GM18870 (cell line): ENCODE measurements at regions not wholly inside any gene's neighbourhood (a gene's known extent, or its start where the extent isn't known, plus 50 kb on each side); places are given as distances from the start of the nearest gene placed in this dataset.

Experiments used
- ATAC-seq: cut with Tn5 transposase; IDR thresholded peaks from one replicate; pipeline ENCODE4 v1.9.1; 2021; ENCODE audit warnings: moderate library complexity; ENCODE audit not compliant: unreplicated experiment

DNA sequence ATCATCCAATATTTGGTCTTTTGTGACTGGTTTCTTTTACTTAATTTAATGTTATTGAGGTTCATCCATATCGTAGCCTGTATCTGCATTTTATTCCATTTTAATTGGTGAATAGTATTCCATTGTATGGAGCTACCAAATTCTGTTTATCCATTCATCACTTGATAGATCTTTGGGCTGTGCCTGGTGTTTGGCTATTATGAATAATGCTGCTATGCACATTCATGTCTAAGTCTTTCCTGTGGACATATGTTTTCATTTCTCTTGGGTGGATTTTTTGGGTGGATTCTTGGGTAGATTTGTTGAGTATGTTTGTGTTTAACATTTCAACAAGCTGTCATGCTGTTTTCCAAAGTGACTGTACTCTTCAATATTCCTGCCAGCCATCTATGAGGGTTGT, 52.5 kb upstream of the NEDD4L start:
- ATAC-seq: no peak

DNA sequence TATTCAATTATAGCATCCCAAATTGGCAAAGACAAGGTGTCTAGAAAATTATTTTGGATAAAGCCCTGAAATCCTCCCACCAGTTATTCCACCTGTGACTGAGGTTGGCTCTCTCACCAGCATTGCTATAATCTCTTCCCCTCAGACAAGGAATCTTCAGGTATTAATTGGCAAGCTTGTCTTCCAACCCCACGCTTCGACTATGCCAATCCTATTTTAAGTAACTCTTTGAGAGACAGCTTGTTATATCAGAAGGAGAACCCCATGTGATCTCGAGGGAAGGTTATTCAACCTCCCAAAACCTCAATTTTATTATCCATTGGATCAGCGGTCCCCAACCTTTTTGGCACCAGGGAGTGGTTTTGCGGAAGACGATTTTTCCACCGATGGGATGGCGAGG, 54.5 kb upstream of the NEDD4L start:
- no peak for ATAC-seq

GRCh38 chr18:57984490-57985115, 59.4 kb upstream of the NEDD4L start:
- no peak for ATAC-seq

DNA sequence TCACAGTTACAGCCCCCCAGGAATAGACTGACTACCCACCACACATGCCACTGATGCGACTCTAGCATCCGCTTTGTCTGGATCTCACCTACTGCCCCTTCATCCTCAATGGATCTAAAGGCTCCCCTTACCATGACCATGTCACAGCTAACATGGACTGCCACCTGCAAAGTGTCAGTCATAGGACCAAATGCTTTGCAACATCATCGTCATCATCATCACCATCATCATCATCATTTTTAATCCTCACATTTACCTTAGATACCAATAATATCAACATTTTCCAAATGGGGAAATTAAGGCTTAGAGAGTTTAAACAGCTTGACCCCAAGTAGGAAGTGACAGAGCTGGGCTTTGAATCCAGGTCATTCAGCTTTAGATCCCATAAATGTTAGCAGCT, 60.1 kb upstream of the NEDD4L start:
- no peak for ATAC-seq

DNA sequence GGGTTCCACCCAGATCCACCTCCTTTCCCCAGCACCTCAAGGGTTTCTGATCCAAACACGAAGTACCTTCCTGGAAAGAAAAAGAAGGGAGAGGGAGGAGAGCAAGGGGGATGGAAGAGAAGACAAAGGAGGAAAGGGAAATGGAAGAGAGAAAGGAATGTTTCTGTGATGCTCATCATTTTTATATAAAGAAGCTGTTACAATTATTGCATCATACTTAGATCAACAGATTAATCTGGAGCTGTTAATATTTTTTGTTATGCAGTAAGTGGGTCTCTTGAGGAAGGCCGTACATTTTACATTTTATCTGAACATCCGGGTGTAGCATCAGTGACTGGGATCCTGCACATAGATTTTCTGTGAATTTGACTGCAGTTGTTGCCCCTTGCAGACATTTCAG, 60.6 kb upstream of the NEDD4L start:
- ATAC-seq: no peak

DNA sequence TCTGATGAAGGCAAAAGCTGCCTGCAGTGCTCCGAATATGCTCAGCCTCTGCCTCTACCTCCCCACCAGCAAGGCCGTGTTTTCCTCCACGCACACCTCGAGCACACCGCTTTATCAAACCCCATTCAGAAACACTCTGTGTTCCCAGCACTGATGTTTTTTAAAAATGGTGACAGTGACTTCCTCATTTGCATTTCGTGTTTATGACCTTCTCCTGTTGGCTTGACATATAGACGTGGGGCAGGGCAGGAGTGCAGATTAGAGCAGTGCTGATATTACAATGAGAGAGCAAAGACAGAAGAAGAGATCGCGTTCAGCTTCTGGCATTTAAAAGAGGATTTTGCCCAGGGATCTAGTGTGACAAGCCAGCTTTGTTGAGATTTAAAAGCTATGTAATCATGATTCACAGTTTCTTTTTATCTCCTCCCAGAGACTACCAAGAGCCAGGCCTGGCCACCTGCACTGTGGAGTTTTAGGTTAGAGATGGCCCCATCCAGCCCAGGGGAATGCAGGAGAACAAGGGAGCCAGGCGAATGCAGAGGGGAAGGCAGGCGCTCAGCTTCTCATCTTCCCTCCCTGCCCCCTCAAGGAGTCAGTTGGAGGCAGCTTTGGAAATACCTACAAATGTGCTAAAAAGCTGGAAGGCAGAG, 61.5 kb upstream of the NEDD4L start:
- ATAC-seq: no peak

DNA sequence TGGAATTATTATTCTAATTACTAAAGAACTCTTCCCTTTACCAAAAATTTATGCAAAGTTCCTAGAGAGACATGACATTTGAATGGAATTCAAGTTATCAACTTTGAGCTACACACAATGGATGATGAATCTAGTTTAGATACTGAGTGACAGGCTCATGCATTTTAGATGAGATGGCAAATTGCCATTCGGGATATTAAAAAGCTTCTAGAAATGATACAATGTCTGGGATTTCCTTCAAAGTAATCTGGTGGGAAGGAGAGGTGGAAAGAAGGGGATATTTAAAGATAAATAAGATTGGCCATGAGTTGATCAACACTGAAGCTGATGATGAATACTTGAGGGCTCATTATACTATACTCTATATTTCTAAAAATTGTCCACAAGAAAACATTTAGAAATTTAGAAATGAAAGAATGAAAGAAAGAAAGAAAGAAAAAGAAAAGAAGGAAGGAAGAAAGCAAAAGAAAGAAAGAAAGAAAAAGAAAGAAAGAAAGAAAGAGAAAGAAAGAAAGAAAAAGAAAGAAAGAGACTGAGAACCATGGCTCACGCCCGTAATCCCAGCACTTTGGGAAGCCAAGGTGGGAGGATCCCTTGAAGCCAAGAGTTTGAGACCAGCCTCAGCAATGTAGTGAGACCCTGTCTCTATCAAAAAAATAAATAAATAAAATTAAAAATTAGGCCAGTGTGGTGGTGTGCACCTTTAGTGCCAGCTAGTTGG, 62.6 kb upstream of the NEDD4L start:
- no peak for ATAC-seq

DNA sequence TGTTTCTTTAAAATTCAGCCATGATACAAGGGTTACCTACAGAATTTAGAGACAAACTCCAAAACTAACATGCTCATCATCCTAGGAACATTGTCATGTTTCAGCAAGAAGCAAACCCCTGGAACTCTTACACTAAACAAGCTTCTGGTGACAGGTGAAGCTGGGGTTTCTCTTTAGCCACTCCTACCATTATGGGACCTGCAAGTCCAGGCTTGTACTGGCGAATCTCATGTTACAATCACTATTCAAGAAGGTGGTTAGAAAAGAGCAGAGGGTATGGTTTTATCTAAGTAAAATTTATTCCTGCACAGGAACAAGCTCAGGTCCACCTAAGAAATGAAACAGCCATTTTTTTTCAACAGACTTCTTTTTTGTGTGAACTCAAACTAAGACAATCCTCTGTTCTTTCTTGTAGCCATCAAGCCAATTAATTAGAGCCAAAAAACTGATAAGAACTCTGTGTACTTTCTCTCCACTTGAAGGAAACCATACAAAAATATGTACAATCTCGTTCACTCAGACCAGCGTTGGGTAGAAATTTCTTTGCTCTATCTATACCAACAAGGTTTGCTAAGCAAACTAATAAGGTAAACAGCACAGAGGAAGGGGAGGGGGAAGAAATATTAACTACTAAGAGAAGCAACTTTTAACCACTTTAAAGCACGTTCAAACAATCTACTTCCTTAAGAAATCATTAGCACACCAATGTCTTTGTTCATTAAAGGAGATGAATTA, 63.3 kb upstream of the NEDD4L start:
- ATAC-seq: no peak

- ATAC-seq: no peak
Measured at GRCh38 chr18:57976230-57976773, 67.7 kb upstream of the NEDD4L start.

- ATAC-seq: no peak
Measured at GRCh38 chr18:57975805-57976204, 68.2 kb upstream of the NEDD4L start.

DNA sequence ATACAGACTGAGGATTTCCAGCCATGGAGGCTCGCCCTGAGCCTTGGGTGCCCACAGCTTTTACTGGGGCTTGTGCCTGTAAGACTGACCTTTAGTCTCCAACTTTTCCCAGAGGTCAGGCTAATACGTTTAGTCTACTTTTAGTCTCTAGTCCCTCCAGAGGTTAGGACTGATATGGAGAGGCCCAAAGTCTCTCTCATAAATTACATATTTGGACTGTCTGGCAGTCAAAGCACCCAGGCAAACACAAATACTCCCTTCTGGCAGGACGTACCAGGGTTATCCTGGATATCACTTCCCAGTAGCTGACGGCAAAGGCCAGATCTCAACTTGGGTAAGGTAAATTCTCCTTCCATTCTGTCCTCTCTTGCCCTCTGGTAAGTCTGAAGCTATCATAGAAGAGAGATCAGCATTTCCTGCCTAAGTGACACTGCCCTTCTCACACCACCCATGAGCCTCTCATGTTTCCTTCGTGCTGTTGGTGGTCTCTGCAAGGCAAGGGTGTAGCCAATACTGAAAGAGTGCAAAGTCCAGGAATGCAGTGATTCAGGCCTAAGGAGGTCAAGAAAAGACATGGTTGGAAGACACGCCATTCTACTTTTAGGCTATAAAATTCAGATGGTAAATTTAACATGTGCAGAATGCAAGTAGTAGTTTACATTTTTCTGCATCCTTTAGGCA, 69.3 kb upstream of the NEDD4L start:
- no peak for ATAC-seq

DNA sequence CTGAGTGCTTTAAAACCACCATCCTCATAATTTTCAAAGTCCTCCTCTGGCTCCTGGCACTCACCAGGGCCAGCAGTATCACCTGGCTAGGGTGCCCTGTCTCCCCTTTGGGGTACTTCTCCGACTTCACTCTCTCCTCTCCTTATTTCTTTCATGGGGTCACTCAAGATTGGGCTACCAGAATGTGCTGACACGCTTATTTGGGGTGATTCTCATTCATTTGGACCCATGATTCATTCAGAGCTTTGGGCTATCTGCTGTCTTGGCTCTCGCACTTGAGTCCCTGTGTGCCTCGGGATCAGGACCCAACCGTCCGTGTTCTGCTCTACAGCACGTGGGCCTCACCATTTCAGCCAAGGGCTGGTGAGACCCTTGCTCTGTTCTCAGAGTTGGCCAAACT, 70.1 kb upstream of the NEDD4L start:
- ATAC-seq: no peak

GRCh38 chr18:57970356-57971095, 73.5 kb upstream of the NEDD4L start:
- no peak for ATAC-seq

- ATAC-seq: no peak
Measured at GRCh38 chr18:57969824-57970223, 74.2 kb upstream of the NEDD4L start.

DNA sequence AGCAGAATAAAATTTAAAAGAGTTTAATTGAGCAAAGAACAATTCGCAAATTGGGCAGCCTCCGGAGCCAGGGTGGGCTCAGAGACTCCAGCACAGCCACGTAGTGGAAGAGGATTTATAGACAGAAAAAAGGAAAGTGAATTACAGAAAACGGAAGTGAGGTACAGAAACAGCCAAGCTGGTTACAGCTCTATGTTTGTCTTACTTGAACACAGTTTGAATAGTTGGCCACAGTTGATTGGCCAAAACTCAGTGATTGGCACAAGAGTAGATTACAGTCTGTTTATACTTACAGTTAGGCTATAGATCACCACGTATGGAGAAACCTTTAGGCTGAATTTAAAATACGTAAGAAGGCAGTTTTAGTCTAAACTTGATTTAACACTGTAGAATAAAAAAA, 78.8 kb upstream of the NEDD4L start:
- ATAC-seq: no peak

DNA sequence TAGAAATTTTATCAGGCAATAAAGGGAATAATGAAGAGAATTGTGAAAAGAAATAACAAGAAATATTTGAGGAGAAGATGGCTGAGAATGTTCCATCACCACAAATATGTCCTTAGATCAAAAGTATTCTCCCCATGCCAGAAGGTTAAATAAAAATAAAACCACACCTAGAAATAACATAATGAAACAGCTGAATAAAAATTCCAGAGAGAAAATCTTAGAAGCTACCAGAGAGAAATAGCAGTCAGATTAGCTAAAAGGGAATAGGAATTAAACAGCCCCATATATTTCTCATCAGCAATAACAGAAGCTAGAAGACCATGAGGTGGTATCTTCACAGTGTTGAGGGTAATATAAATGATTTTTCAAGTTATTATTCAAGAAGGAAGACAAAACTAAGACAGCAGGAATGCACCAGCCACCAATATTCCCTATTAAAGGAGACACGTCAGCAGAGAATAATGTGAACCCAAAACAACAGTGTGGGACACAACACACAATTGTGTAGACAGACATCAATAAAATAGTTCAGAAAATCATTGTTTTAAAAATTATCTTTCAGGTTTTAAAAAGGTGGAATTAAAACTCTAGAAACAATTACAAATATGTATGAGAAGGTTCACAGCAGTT, 82.0 kb upstream of the NEDD4L start:
- no peak for ATAC-seq

- ATAC-seq: no peak
Measured at GRCh38 chr18:57961411-57961810, 82.6 kb upstream of the NEDD4L start.

DNA sequence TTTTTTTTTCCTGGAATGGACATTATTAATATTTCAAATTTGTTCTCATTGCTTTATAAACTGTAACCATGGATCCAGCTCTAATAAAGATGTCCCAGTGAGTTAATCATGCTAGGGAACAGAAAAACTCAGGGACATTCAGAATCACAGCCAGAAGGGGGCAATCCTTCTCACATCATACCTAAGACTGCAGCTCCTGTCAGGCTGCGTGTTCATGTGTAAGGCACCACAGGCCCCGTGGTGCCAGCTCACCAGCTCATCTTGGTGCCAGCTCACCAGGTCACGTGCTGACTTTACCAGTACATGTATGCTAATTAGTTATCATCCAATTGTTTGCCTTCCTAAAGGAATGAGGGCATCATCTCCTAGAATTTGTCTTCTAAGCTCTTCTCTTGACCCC, 84.7 kb upstream of the NEDD4L start:
- ATAC-seq: no peak

DNA sequence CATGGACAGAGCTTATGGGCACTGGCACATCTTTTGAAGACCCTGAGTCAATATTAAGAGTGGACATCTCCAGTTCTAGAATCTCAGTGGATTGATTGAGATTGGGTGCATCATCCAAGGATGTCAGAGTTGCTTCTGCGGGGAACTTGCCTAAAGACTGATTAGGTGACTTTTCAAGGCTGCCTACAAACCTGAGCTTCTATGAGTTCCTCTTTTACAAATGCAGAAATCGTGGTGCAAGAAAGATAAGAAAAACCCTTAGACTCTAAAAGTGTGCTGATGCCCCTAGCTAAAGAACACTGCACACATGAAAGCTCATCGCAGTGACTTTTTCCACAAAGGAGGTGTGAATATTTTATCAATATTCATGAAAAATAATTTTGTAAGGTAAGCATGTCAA, 86.8 kb upstream of the NEDD4L start:
- no peak for ATAC-seq

GRCh38 chr18:57956491-57956890, 87.5 kb upstream of the NEDD4L start:
- ATAC-seq: no peak
